Urinary bladder (tissue), 3 donors: ENCODE measurements at regions not wholly inside any gene's neighbourhood (a gene's known extent, or its start where the extent isn't known, plus 50 kb on each side); places are given as distances from the start of the nearest gene placed in this dataset.
"Not testable (repeated sequence)": the region's sequence is repeated elsewhere in the genome, so short reads cannot be mapped to it uniquely, and the experiment has no call there.

Source experiments
- DNase-seq: peaks from one replicate; pipeline ENCODE4 v3.0.0-alpha.2; 2015; ENCODE audit errors: extremely low spot score
- H3K27ac ChIP-seq: one replicate; pipeline ENCODE4 v1.5.1; 2013; ENCODE audit warnings: low read depth, mild to moderate bottlenecking, moderate library complexity
- H3K36me3 ChIP-seq: one replicate; pipeline ENCODE4 v1.6.1; 2013; ENCODE audit warnings: mild to moderate bottlenecking, moderate library complexity; ENCODE audit not compliant: insufficient read depth
- H3K4me1 ChIP-seq: one replicate; pipeline ENCODE4 v1.6.1; 2013; ENCODE audit warnings: mild to moderate bottlenecking, moderate library complexity; ENCODE audit not compliant: insufficient read depth
- H3K4me3 ChIP-seq: one replicate; pipeline ENCODE4 v1.5.1; 2013; ENCODE audit warnings: low read depth, low read length
- WGBS: extraction: QIAGEN DNeasy Blood & Tissue Kit; methylation state at CpG from one replicate; pipeline ENCODE4 v1.1.7; 2013; 5-methylcytosine and 5-hydroxymethylcytosine counted together
- donor health status: healthy with polysubstance abuse.
- donor health status: healthy.

DNA sequence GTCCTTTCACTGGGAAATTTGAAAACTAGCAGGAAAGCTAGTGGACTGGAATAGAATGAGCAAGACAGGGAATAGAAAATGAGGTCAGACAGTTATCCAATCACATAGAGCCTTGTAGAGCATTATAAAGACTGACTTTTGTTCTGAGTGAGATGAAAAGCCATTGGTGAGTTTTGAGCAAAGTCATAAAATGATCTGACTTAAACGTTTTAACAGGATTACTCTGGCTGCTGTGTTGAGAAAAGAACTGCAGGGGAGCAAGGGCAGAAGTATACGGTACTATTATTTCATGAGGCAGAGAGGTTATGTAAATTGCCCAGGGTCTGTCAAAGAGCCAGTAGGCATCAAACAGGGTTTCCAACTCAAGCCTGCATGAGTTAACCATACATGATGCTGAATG is 393.4 kb downstream of the TFEC start:
- H3K36me3 ChIP-seq: no peaks in the 10 kb centered on the region
- H3K4me1 ChIP-seq: no peaks in the 10 kb centered on the region
- no peak overlapping the region for H3K4me3 ChIP-seq
- no peak overlapping the region for H3K27ac ChIP-seq
- WGBS: 68% methylated on average over 2 of the region's 2 CpGs
- DNase-seq: no peak

GRCh38 chr7:115635876-115636275 is 394.7 kb downstream of the TFEC start:
- 60% methylated on average over 6 of the region's 6 CpGs for WGBS
- DNase-seq: no peak
- Histone ChIP-seq H3K4me1 (no peaks in the 10 kb centered on the region), H3K4me3 (no peak overlapping the region), H3K36me3 (no peaks in the 10 kb centered on the region), H3K27ac (no peak overlapping the region)

DNA sequence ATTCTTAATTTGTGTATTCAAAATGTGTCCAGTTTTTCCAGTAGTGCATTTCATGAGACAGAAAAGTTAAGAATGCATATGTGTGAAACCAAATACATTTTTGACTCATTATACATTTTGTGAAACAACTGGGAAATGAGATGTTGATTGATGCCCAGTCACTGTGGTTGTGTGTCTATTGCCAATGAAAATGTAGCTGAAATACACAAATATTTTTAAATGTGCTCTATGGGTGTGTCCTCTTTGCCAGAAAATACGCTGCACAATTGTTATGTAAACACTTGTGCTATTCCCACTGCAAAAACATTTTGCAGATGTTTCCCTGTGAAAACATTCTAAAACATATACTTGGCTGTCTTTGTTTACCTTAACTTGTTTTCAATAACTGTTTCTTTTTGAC is 395.2 kb downstream of the TFEC start:
- Histone ChIP-seq H3K4me1 (no peaks in the 10 kb centered on the region), H3K27ac (no peak overlapping the region), H3K4me3 (no peak overlapping the region), H3K36me3 (no peaks in the 10 kb centered on the region)
- DNase-seq: no peak
- 28% methylated on average over 1 of the region's 1 CpG for whole genome bisulfite sequencing

DNA sequence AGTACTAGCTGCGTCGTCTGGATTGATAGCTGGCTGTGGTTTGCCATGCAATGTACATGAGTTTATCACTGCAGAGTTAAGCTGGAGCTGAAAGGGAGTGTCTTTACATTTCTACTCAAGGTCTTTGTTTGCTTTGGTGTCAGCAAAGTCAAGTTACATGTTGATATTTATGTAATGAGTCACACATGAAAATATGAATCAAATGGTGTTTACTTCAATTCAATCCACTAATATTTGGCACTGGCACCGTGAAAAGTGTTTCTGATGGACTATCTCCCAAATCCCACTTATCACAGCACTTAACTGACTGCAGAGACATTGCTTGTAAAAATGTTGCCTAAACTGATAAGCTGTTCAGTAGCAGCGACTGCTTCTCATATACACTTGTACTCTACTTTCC is 395.9 kb downstream of the TFEC start:
- 22% methylated on average over 4 of the region's 4 CpGs for WGBS
- Histone ChIP-seq H3K4me1 (no peaks in the 10 kb centered on the region), H3K36me3 (no peaks in the 10 kb centered on the region), H3K4me3 (no peak overlapping the region), H3K27ac (no peak overlapping the region)
- no peak for DNase-seq

DNA sequence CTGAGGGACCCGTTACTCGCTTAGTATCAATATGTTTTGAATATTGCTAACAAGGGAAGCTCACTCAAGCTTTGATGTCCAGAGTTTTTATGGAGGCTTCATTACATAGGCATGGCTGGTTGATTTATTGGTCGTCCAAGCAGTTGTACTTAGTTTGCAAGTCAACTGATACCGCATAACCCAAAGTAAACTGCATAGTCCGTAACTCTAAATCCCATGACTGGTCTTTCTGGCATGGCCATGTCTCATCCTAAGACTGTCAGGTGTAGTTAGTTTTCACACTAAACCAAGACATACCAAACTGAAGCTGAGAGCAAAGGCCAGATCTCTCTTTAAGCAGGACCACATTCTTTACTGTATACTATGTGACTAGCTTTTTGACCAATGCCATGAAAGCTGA is 397.9 kb downstream of the TFEC start:
- 90% methylated on average over 5 of the region's 5 CpGs for WGBS
- no peak for DNase-seq
- Histone ChIP-seq H3K27ac (no peak overlapping the region), H3K4me3 (no peak overlapping the region), H3K36me3 (no peaks in the 10 kb centered on the region), H3K4me1 (no peaks in the 10 kb centered on the region)

- DNase-seq: no peak
- 54% methylated on average over 6 of the region's 6 CpGs for WGBS
- no peak overlapping the region for H3K4me3 ChIP-seq
- no peak overlapping the region for H3K27ac ChIP-seq
- no peaks in the 10 kb centered on the region for H3K4me1 ChIP-seq
- H3K36me3 ChIP-seq: no peaks in the 10 kb centered on the region
These were observed 398.8 kb downstream of the TFEC start for GRCh38 chr7:115631782-115632181.

GRCh38 chr7:115630049-115630448 is 400.5 kb downstream of the TFEC start:
- DNase-seq: no peak
- no peak overlapping the region for H3K27ac ChIP-seq
- WGBS: 96% methylated on average over 4 of the region's 4 CpGs

DNA sequence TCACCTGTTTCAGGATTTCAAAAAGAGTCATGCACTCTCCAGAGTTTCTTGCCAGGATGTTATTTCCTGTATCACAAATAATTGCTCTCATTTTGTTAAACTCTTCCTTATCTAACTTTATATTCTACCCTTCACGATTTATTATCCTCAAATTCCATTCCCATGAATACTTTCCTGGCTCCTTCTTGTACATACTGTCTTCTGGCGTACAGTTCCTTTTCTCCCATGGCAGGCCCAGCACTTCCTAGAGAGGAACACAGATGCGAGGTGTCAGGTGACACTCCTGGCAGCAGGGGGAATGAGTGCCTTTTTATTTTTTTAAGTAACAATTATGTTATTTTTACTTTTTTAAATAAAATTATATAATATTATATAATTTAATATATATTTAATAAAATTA is 411.9 kb downstream of the TFEC start:
- DNase-seq: no peak
- 17% methylated on average over 3 of the region's 3 CpGs for WGBS
- H3K36me3 ChIP-seq: no peaks in the 10 kb centered on the region
- no peak overlapping the region for H3K4me3 ChIP-seq
- no peak overlapping the region for H3K27ac ChIP-seq
- H3K4me1 ChIP-seq: no peaks in the 10 kb centered on the region

More at GRCh38 chr7:115630049-115630448, 400.5 kb downstream of the TFEC start:
- H3K4me3 ChIP-seq: no peak overlapping the region
- no peaks in the 10 kb centered on the region for H3K36me3 ChIP-seq
- H3K4me1 ChIP-seq: no peaks in the 10 kb centered on the region

DNA sequence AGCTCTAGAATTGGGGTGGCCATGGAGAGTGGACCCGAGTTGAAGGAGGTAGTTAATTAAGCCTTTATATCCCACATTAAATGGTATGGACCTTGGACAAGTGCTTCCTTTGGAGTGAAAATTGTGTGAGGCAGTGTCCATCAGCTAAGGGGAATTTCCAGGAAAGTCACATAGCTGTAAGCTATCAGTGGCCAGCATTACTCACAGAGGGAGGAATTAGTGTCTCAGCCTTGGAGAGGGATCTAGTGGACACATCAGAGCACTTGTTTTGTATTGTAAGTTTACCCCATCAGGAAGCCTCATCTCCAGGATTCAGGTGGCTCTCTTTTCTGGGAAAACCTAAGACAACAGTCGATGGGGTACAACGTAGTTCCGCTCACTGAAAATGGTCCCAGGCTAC is 416.7 kb downstream of the TFEC start:
- DNase-seq: no peak
- H3K4me3 ChIP-seq: no peak overlapping the region
- WGBS: 98% methylated on average over 4 of the region's 4 CpGs
- no peak overlapping the region for H3K27ac ChIP-seq
- H3K4me1 ChIP-seq: no peaks in the 10 kb centered on the region
- no peaks in the 10 kb centered on the region for H3K36me3 ChIP-seq

DNA sequence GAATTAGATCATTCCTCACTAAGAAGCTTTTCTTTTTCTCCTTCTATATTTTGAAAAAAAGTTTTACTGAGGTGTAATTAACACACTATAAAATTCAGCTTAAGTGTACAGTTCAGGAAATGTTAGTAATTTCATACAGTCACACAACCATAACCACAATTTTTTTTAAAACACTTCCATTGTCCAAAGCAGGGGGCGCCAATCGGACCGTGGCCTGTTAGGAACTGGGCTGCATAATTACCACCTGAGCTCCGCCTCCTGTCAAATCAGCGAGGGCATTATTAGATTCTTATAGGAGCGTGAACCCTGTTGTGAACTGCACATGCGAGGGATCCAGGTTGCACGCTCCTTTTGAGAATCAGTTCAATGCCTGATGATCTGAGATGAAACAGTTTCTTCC is 427.1 kb downstream of the TFEC start:
- DNase-seq: no peak
- H3K36me3 ChIP-seq: no peaks in the 10 kb centered on the region
- H3K4me1 ChIP-seq: no peaks in the 10 kb centered on the region
- WGBS: 93% methylated on average over 8 of the region's 8 CpGs
- no peak overlapping the region for H3K4me3 ChIP-seq
- no peak overlapping the region for H3K27ac ChIP-seq

DNA sequence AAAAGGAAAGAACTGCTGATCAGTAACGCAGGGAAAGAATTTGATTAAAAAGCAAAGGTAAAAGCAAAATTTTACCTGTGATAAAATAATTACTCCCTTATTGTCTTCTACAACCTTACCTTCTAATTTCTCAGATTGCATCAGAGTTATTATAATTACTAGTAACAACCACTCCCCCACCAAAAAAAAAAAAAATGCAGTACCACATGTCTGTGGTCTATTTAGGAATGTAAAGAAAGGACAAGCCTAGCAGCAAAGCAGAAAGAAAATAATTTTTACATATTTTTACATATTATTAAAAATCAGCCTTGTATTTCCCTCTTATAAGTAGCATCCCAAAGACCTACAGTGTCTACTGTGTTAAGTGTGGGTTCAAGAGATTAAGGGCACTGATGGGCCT is 430.4 kb downstream of the TFEC start:
- 90% methylated on average over 1 of the region's 1 CpG for WGBS
- Histone ChIP-seq H3K4me1 (no peaks in the 10 kb centered on the region), H3K4me3 (no peak overlapping the region), H3K36me3 (no peaks in the 10 kb centered on the region), H3K27ac (no peak overlapping the region)
- no peak for DNase-seq

GRCh38 chr7:115599184-115599583 is 431.4 kb downstream of the TFEC start:
- not testable (repeated sequence) for DNase-seq

DNA sequence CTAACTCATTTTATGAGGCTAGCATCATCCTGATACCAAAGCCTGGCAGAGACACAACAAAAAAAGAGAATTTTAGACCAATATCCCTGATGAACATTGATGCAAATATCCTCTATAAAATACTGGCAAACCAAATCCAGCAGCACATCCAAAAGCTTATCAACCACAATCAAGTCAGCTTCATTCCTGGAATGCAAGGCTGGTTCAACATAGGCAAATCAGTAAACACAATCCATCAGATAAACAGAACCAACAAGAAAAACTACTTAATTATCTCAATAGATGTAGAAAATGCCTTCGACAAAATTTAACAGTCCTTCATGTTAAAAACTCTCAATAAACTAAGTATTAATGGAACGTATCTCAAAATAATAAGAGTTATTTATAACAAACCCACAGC is 433.3 kb downstream of the TFEC start:
- H3K36me3 ChIP-seq, H3K27ac ChIP-seq, H3K4me1 ChIP-seq, H3K4me3 ChIP-seq, DNase-seq: not testable (repeated sequence)
- 91% methylated on average over 2 of the region's 2 CpGs for WGBS

More at GRCh38 chr7:115599184-115599583, 431.4 kb downstream of the TFEC start:
- H3K36me3 ChIP-seq, H3K27ac ChIP-seq, H3K4me3 ChIP-seq, H3K4me1 ChIP-seq: not testable (repeated sequence)
- 95% methylated on average over 2 of the region's 2 CpGs for WGBS

GRCh38 chr7:115593111-115593510 is 437.5 kb downstream of the TFEC start:
- no peak overlapping the region for H3K27ac ChIP-seq
- 74% methylated on average over 2 of the region's 2 CpGs for WGBS
- no peaks in the 10 kb centered on the region for H3K36me3 ChIP-seq
- no peak for DNase-seq
- H3K4me1 ChIP-seq: no peaks in the 10 kb centered on the region
- no peak overlapping the region for H3K4me3 ChIP-seq

DNA sequence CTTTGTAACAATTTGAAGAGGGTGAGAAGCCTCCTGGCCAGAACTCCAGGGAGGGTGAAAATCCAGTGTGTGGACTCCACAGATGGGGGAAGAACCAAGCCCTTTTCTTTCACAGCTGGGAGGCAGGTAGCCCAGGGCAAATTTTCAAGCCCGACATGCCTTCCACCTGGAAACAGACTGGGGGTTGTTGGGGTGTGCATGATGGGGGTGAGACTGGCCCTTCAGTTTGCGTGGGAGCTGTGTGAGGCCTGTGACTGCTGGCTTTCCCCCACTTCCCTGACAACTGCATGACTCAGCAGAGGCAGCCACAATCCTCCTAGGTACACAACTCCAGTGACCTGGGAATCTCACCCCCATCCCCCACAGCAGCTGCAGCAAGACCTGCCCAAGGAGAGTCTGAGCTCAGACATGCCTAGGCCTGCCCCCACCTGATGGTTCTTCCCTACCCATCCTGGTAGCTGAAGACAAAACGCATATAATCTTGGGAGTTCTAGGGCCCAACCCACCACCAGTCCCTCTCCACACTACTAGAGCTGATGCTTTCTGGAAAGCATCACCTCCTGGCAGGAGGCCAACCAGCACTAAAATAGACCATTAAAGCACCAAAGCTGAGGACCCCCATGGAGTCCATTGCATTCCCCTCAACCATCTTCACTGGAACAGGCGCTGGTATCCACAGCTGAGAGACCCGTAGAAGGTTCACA is 445.4 kb downstream of the TFEC start:
- DNase-seq: no peak
- H3K36me3 ChIP-seq: no peaks in the 10 kb centered on the region
- H3K4me1 ChIP-seq: no peaks in the 10 kb centered on the region
- H3K4me3 ChIP-seq: no peak overlapping the region
- 91% methylated on average over 5 of the region's 5 CpGs for WGBS
- no peak overlapping the region for H3K27ac ChIP-seq
